ENCODE measurements at regions not wholly inside any gene's neighbourhood (a gene's known extent, or its start where the extent isn't known, plus 50 kb on each side); places are given as distances from the start of the nearest gene placed in this dataset.
A peak's percentile ranks its signal among the peaks of the same experiment; 100 is the strongest.
"Not testable (repeated sequence)": the region's sequence is repeated elsewhere in the genome, so short reads cannot be mapped to it uniquely, and the experiment has no call there.

DNA sequence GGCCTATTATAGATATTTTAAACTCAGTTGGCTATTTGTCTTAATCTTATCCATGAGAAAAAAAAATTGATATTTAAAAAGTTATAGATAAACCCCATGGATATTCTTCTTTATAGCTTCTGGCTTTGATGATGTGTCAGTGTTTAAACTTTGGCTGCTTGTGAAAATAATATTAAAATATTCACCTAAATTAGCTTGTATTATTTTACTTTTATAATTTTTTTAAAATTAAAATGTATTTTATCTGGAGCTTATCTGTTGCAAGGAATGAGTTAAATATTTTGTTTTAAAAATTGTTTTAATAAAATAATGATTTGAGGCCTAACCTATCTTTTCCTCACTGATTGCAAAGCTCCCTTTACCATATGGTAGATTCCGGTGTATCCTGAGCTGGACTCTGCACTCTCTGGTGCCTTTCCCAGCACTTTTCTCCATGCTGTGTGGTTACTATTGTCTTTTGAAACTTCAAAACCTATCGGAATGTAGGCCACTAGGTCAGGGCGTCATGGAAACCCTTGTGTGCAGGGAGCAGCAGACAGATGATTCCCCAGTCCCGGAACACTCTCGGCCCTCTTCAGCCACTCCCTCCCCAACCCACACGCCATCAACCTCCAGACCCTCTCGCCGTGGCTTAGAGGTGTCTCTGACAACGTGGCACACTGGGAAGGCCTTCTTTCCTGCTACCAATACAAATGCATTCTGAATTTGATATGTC lies 252.3 kb upstream of the ATP10A start:
- no peak for DNase-seq

DNA sequence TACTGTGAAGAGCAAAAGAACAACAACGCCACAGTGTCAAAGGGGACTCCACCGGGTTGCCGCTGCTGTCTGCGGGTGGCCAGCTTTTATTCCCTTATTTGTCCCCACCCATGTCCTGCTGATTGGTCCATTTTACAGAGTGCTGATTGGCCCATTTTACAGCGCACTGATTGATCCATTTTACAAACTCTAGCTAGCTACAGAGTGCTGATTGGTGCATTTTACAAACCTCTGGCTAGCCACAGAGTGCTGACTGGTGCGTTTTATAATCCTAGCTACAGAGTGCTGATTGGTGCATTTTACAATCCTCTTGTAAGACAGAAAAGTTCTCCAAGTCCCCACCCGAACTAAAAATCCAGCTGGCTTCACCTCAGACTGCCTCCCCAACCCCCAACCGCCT lies 251.0 kb upstream of the ATP10A start:
- not testable (repeated sequence) for DNase-seq

DNA sequence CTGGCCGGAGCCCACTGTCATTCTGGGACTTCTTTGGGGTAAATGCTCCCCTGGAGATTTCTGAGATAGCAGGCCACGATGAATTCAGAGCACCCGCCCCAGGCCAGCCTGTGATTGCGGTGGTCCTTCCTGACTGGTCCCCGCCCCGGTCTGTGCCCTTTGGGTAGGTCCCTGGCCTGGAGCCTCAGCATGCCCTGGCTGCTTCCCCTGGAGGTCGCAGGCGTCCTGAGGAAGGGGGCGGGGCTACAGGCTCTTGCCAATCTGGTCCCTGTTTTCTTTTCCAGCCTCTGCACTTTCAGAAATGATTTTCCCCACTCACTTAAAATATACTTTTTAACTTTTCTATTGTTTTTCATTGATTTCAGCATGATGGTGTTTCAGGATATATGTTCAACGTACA lies 250.2 kb upstream of the ATP10A start:
- DNase-seq, result no peak

DNA sequence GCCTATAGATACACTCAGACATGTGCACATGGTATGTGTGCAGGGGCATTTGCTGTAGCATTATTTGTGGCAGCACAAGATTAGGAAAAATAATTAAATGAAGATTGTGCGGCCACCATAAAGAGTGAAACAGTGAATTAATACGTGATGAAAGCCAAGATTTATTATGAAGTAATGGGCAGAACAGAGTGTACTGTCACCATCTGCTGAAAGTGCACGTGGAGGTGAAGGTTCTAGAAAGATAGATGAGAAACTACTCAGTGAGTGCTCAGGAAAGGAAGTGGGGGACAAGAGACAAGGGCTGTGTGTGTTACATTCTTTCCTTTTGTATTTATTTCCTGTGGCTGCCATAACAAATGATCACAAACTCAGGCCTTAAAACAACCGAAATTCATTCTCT lies 246.1 kb upstream of the ATP10A start:
- no peak for DNase-seq

DNA sequence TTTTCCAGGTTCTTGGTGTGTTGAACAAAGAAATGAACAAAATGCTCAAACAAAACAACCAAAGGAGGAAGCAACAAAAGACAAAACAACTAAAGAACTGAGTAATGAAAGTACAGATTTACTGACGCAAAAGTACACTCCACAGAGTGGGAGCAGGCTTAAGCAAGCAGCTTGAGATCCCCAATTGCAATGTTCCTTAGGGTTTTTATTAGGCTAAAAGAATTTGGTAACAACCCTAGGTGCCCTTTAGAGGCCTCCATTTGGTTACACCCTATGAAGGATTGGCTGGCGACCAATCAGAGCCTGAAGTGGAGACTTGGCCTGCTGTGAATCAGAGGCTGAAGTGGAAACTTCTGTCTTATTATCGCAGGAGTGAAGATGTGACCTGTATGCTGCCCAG lies 243.4 kb upstream of the ATP10A start:
- no peak for DNase-seq

DNA sequence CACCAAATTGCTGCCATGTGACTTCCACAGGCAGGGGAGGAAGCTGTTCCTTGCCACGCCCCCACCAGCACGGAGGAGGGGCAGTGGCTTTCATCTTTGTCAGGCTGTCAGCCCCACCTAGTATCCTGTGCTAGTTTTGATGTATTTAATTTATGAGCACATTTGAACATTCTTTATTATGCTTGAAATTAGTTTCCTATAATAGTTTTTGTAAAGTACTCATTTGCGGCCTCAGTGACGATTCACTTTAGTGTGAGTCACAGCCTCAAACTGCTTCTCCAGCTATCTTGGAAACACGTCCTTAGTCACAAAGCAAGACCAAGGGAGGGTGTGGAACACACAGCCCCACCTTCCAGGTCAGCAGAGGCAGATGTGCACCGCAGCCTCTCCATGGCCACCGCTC lies 239.9 kb upstream of the ATP10A start:
- DNase-seq, result no peak

DNA sequence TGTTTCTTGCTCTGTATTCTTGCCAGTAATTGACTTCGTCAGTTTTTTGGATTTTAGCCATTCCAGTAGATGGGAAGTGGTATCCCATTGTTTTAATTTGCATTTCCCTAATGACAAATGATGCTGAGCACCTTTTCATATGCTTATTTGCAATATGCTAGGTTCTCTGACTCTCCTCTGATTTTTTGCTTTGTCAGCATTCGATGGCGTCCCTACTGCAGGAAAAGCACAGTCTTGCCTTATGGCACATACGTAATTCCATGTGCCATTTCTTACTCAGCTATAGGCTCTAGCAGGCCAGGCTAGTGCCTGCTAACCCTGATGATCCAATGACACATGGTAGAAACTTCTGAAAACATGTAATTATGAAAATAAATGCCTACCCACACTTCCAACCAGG lies 239.2 kb upstream of the ATP10A start:
- no peak for DNase-seq

DNA sequence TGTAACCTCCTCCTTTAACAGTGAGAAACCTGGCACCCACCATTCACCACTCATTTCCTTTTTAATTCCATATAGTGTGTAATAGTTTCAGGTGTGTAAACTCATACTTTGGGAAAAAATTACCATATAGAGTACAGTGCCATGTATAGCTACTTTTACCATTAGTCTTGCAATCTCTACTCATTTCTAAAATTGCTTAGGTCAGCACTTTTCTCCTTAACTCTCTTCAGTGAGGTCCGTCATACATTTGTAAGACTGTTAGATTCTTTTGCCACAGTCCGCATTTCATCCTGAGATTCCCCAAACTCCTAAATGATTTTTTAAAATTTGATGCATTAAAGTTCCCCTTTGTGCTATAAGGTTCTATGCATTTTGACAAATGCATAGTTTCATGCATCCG lies 238.3 kb upstream of the ATP10A start:
- no peak for DNase-seq

DNA sequence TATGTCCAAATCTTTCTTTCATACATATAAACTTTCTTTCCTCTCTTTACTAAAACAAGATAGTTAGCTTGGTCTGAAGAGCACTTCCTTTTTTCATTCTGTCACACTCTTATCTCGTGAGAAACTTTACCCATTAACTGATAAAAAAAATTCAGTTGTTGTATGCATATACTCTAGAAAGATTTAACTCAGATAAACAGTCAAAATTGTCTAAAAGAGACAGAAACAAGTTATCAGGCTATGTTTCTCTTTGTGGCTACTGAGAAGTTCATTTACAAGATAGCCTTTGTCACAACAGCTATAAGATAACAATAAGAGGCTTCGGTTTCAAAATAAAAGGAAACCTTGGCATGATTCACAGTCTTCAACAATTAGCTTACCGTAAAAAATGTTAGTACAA lies 235.7 kb upstream of the ATP10A start:
- no peak for DNase-seq

DNA sequence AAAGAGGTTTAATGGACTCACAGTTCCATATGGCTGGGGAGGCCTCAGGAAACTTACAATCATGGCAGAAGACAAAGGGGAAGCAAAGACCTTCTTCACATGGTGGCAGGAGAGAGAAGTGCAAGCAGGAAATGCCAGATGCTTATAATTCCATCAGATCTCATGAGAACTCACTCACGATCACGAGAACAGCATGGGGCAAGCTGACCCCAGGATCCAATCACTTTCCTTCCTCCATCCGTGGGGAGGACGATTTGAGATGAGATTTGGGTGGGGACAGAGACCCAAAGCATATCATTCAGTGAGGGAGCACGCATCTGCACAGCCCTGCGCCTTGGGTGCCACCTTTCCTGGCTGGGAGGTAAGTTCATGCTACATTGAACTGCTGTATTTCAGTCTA lies 234.1 kb upstream of the ATP10A start:
- DNase-seq, result no peak

DNA sequence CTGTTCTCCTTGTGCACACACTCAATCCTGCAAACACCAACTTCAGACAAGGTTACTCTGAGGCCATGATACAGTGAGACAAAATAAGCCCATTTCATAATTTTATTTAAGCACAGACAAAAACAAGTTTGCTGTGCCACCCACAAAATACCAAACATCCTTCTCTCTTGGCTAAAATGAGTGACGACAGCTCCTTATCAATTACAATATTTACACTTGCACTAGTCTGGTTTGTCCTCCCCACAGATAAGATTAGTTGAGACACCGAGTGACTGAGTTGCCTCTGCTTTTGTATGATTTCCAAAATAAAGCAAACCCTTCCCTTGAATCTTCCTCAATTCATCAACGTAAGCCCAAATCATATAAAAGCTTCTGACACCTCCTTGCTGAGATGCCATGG lies 233.5 kb upstream of the ATP10A start:
- no peak for DNase-seq

DNA sequence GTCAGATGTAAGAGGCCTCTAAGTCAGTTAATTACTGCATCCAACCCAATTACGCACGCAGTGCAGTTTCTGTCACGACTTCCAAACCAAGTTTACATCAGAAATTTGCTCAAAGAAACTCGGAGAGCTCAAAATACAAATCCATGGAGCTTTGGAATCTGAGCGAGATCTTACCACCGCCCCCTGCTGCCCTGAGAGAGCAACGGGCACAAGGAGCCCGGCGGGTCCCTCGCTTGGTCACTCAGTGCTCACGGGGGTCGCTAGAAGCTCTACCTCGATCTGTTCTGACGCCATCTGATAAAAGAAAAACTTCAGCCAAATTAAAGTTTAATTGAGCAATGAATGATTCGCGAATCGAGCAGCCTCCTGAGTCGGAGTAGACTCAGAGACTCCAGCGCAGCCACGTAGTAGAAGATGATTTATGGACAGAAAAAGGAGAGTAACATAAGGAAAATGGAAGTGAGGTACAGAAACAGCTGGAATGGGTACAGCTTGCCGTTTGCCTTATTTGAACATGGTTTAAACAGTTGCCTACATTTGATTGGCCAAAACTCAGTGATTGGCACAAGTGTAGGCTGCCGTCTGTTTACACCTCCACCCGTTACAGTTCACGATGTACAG lies 232.7 kb upstream of the ATP10A start:
- DNase-seq, result no peak

DNA sequence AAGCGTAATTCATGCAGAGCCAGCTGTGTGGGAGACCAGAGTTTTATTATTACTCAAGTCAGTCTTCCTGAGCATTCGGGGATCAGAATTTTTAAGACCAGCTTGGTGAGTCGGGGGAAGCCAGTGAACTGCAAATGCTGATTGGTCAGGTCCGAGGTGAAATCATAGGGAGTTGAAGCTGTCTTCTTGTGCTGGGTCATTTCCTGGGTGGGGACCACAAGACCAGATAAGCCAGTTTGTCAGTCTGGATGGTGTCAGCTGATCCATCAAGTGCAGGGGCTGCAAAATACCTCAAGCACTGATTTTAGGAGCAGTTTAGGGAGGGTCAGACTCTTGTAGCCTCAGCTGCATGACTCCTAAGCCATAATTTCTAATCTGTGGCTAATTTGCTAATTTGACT lies 228.1 kb upstream of the ATP10A start:
- no peak for DNase-seq

DNA sequence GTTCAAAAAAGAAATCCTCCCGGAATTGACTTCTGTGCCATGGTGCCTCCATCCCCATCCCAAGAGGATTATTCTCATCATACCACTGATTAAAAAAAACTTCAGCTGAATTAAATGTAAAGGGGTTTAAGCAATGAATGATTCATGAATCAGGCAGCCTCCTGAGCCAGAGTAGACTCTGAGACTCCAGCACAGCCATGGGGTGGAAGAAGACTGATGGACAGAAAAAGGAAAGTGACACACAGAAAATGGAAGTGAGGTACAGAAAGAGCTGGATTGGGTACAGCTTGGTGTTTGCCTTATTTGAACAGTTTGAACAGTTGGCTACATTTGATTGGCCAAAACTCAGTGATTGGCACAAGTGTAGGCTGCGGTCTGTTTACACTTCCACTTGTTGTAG lies 224.8 kb upstream of the ATP10A start:
- DNase-seq, result no peak

DNA sequence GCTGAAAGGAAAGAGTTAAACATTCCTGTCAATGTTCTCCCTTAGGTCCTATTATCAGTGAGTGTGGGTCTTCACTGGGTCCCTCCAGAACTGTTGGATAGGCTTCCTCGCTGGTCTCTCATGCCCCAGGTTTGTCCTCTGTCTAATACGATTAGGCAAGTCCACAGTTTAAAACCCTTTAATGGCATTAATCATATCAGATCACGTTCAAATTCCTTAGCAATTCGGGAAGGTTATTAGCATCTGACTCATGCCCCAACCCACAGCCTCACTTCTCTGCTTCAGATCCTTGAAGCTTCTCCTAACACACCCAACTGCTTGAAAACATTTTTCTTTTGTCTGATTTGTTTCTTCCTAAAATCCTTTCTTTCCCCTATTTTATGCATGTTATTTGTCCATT lies 224.3 kb upstream of the ATP10A start:
- DNase-seq, result no peak

DNA sequence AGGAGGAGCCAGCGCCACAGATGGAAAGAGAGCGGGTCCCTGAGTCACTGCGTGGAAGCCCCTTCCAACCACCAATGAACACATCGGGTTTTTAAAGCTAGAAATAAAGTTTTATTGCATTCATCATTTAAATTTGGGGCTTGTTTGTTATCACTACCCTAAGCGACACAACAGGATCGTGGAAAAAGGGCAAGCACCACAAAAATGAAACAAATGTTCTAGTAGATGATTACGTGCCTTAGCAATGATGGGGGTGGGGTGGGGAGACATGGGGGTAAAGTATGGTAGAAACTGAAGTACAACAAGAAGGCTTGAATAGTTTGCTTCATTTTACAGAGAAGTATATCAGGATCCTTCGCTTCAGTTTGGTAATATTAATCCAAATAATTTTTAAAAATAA lies 221.6 kb upstream of the ATP10A start:
- DNase-seq, result no peak

DNA sequence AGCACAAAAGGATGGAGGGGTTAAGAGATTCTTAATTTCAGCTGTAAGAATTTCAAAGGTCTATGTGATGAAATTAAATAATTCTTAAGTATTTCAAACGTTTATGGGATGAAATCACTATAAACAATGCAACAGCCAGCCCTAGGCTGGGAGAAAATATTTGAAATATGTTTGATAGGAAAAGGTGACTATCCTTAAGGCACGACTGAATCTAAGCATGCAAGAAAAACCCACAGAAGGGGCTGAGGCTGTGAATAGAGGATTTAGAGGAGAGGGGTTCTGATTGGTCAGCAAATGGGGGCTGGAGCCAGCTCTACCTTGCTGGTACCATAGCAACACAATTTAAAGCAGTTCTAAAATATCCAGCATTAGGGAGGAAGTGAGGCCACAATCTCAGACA lies 220.8 kb upstream of the ATP10A start:
- DNase-seq, result no peak

DNA sequence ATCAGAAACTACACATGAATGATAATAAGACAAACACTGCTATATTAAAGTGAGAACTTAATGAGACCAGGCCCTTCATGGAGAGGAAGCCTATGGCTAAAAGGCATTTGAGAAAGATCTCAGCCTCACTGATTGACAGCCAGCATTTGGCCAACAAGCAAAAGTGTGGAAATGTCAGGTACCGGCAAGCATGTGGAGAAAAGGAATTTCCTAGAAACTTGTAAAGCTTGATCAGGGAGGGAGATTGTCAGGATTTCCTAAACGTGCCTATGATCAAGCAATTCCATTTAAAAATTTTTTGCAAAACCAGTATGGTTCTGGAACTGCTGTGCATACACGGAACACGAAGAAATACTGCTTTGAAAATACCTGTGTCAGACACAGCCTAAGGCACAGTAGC lies 220.3 kb upstream of the ATP10A start:
- no peak for DNase-seq

DNA sequence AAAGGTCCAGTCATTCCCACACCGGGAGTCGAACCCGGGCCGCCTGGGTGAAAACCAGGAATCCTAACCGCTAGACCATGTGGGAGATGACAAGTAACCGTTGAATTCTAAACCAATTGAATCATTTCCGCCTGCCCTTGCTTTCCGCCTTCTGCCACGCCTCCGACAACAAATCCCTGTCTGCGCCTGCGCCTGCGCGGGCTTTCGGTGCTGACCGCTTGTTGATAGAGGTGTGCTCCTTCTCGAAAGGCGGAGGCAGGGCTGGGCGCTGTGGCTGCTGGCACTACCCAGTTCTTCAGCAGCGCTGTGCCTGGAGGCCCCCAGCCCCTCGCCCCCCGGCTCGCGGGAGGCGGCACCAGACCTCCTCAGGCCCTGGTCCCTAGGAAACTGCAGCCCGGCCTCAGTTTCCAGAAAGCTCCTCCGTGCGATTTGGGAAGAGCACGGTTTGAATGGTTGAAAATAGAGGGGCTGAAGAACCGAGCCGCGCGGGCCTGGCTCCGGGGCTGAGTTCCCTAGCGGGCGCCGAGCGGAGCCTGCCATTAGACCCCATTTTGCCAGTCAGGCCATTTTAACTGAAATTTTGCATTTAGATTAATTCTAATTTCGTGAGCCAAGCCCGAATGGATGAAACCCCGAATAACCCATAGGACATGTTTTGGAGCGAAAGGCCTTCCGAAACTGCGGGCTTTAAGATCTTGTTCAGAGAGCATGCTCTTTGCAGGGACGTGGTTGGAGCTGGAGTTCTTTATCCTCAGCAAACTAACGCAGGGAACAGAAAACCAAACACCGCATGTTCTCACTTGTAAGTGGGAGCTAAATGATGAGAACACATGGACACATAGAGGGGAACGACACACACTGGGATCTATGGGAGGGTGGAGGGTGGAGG lies 219.3 kb upstream of the ATP10A start:
- DNase-seq, result peak; percentile 87 to 91 (median 90)

DNA sequence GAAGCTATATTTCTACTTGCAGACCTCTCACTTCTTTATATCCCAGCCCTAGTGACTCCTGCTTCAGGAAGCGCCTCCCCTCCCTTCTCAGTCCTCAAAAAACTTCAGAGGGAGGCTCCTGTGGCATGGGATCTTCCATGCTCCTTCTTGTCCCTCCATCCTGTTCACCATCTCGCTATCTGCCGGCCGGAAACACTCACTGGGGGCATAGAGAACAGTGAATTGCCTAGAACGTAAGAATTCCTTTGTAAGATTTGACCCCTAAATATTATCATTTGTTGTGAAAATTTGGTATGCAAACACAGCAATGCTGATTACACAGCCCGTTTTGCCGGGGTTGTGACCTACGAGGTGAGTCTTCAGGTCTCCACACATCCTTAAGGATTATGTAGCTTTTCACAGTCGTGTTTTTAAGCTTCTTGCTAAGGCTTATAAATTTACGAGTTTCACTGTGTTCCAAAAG lies 218.7 kb upstream of the ATP10A start:
- DNase-seq, result peak in 1 of 4 experiments; percentile 34

DNA sequence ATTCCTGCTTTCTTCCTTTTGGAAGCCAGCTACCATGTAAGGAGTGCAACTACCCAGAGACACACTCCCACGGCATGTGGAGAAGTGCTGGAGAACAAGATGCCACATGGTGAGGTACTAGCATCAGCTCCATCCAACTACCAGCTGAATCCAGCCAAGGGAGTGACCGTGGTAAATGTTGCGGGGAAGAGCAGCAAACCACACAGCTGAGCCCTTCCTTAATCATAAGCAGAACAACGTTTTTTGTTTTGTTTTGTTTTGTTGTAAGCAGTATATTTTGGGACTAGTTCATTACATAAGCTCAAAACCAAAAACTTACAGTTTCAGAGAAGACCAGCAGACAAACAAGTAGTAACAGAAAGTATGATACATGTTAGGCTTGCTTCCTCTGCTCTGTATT lies 212.6 kb upstream of the ATP10A start:
- no peak for DNase-seq

DNA sequence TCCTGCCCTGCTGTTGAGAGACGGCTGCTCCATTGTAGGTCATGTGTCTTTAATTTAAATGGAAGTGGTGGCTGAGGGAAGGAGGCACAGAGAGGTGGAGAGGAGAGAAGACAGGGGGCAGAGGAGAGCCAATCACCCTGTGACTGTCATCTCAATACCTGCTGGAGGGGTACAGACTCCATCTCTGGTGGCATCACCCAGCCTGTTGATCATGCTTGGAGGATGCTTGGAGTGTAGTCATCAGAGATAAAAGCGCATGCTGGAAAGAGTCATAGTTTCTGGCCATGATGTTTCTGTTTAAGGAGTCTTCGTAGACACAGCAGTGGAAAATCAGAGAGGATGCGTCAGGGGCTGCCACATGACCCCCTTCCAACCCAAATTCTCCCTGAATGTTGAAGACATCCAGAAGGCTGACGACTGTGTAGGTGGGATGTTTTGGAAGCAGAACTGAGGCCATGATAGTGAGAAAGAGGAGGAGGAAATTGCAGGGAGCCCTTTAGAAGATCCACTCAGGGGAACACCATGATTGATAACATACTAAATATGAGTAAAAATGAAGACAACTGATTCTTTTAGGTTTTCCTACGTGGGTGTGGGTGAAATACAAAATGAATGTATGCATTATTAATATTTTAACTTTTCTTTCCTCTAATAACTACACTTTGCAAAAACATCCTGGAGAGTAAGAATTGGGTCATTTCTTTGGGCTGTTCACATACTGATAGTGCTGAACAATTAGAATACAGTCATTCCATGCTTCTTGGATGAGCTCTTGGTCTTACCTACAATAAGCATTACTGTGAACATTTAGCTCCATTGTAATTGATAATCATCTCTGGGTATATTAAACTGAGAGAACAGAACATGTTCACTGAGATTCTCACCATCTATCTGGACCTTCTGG lies 210.6 kb upstream of the ATP10A start:
- no peak for DNase-seq

DNA sequence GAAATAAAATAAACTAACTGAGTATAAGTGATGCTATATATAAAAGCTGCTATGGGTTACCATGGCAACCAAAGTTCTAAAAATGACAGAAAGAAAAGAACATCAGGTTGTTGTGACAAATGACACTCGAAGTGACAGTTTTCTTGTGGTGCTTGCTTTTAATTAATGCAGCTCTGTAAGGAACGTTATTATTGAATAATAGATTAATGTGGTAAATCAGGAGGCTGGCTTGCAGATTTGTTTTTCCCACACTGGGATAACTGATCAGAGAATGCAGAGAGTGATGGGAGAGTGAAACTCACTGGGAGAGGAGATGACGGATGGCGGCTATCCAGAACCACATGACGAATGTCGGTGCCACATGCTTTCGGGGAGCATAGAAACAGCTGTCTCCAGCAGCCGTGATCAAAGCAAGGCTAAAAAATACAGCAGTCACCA lies 207.0 kb upstream of the ATP10A start:
- no peak for DNase-seq
